Stimulated activated CD4-positive, alpha-beta T cell treated with anti-CD3 and anti-CD28 coated beads, Interleukin-12 subunit alpha, Interleukin-12 subunit beta, amount 100 ng/mL, for 48 hours (primary cell): ENCODE measurements at regions not wholly inside any gene's neighbourhood (a gene's known extent, or its start where the extent isn't known, plus 50 kb on each side); places are given as distances from the start of the nearest gene placed in this dataset.

ENCODE experiments used
- DNase-seq, 3 donors: peaks; one replicate each; pipeline ENCODE4 v3.0.0-alpha.2; 2020; ENCODE audit warnings: low read depth in 2 of 3, low spot score in 1 of 3

- DNase-seq = no peak
Measured at GRCh38 chr12:130073721-130074120, 88.5 kb upstream of the FZD10 start.

DNA sequence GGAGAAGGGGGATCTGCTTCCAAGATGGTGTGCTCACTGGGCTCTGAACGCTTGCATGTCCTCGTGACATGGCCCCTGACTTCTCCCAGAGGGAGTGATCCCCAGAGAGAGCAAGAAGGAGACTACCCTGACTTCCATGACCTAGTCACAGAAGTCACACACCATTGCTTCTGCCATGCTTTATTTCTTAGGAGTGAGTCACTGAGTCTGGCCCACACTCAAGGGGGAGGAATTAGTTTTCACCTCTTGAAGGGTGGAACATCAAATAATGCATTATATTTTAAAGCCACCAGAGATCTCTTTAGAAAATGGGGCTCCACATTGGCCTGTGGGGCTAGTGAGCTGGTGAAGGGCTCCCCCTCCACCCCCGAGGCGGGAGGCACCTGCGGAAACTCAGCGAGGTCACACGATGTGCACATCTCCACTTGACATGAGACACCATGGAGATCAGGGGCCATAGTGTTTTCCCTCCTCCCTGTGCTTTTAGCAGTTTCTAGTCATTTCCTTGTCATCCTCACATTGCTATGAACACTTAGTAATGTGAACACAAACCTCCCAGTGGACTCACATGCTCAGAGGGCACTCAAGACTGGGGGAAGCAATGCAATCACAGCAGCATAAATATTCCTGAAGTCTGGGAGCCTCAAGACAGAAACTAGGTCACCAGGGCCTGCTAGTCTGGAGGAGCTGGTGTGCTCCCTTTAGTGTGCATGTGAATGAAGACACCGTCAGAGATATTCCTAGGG lies 87.4 kb upstream of the FZD10 start:
- DNase-seq = no peak

DNA sequence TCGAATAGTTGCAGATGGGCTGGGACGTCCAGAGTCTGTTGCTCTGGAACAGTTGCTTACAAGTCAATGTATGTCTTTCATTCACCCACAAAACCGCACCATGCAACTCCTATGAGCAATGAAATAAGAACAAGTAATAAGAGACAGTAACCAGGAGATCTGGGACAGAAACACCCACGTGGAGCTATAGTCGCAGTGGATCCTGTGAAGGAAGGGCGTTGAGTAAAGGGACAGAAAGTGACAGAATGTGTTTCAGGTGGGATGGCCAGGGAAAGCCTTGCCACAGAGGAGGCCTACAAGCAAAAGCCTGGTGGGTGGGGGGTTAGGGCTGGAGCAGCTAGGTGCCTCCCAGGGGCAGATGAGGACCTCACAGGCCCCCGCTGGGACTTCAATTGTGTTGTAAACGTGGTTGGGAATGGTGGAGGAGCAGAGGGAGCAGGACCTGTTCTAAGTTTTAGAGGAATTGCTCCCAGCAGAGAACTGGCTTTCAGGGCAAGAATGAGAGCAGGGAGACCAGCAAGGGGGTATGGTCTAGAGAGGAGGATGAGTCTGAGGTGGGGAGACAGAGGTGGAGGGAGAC lies 86.7 kb upstream of the FZD10 start:
- DNase-seq = no peak

DNA sequence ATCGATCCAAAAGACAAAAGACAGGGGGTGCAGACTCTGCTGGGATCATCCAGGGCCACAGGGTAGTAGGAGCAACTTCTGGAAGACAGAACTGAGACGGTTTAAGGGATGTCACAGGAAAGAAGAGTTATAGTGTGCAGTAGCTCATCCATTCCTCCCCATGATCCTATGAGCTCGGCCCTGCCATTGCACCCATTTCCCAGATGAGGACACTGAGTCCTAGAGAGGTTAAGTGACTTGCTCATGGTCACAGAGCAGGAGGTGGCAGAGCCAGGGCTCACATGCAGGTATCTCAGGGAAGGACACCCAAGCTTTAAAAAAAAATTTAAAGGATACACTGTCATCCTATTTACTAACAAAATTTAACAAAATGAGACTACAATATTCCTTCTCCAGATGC lies 86.1 kb upstream of the FZD10 start:
- no peak for DNase-seq

DNA sequence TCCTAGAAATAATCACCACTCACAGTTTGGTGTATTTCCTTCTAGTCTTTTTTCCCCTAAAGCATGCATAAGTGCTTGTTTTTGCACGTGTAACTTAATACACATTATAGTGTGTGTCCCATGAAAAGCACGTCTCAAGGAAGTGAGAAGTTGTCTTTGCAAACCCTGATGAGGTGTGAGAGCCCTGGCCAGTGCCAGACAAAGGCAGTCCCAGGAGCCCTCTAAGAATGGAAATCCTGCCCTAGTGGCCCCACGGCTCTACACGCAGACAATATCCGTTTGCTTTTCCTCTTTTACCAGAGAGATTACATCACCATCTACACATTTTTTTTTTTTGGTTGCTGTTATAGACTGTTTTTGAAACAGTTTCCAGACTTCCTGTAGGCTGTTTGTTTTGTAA lies 85.5 kb upstream of the FZD10 start:
- no peak for DNase-seq

DNA sequence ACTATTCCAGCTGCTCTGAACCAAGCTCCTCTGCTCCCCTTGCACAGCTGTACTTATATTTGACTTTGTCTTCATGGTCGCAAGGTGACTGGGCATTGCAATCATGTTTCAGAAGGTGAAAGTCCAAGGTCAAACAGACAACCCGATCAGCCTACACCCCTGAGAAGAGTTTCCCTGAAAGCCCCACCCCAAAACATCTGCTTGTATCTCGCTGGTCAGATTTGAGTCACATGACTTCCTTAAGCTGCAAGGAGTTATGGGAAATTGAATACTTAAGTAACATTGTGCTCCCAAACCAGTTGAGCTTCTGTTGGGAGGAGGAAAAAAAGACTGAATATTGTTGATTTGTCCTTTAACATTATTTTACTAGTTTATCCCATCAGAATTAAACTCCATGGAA lies 83.4 kb upstream of the FZD10 start:
- no peak for DNase-seq

DNA sequence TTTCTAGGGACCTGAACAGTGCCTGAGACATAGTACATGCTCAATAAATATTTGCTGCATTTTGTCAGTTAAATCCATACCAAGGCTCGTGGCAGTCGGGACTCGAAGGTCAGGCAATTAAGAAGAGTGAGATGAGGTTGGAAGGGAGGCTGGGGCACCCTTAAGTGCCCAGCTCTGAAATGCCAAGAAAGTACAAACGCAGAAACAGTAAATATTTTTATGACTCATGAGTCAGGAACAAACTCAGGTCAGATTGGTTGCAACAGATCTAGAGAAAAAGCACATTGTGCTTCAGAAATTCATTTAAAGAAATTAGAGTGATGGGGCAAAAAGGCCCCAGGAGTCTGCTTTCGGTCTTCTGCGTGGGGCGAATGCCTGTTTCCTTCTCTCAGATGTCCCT lies 83.0 kb upstream of the FZD10 start:
- DNase-seq = no peak

DNA sequence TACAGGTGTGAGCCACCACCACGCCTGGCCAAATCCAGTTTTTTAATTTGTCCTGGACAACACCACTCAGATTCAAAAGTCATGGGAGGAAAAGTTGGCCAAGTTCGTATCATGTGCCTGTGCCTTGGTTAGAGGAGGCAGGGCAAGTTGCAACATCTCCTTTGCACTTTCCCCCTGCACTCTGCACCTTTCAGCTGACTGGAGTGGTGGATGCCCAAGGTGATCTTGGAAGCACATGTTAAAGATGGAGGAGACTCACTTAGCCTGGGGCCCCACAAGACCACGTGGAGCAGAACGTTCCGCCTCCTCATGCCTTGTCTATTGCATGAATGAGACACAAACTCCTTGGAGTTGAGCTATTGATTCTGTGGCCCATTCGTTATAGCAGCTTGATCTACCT lies 82.1 kb upstream of the FZD10 start:
- DNase-seq = no peak

- no peak for DNase-seq
Measured at GRCh38 chr12:130081117-130081805, 81.0 kb upstream of the FZD10 start.

- DNase-seq = no peak
Measured at GRCh38 chr12:130083002-130083401, 79.3 kb upstream of the FZD10 start.

GRCh38 chr12:130083734-130084133 lies 78.5 kb upstream of the FZD10 start:
- DNase-seq = no peak

DNA sequence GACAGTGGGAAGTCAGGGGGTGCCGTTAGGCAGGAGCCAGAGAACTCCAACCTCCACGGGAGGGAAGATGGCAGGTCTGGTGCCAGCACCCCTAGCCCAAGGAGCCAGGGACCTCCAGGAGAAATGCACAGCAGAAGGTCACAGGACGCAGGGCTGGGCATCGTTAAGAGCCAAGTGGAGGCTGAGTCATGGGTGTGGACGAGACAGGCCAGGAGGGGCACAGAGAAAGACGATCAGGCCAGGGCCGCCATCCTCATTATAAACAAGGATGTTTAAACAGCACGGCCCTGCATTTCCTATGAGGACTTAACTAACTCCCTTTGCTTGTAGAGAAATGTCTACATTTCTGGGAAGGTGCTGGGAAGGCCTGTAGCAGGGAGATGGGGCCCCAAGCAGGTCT lies 77.9 kb upstream of the FZD10 start:
- no peak for DNase-seq

DNA sequence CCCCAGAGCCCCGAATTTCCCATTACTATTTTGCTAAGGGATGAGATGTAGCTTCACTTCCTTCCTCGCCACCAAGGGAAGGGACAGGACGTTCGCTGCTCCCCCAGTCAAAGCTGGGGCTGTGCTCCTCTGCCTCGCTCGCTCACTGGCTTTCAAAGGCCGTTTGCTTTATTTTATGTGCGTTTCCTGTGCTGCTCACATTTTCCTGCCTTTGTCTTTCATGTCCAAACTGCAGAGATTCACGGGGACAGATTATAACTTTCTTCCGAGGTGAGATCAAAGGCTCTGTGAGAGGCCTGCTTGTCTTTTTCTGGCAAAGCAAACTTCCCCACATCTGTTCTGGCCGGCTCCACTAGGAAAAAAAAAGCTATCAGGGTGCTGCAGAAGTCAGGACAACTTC lies 76.0 kb upstream of the FZD10 start:
- DNase-seq = no peak

DNA sequence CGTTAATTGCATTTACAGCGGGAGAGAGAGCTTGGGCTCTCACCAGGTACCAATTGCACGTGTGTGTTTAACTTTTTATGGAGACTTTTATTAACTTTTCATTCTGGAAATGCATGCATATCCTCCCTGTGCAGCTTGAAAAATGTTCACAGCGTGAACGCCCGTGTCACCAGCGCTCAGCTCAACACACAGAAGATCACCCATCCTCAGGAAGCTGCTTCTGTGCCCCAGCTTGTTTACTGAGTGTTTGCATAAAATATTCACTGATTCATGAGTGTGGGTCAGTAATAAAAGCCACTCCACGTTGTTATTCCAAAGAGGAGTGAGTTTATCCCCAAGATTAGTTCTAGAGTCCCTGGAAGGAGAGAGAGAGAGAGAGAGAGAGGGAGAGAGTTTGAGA lies 75.5 kb upstream of the FZD10 start:
- DNase-seq = no peak

- DNase-seq = no peak
Measured at GRCh38 chr12:130087222-130087621, 75.0 kb upstream of the FZD10 start.

DNA sequence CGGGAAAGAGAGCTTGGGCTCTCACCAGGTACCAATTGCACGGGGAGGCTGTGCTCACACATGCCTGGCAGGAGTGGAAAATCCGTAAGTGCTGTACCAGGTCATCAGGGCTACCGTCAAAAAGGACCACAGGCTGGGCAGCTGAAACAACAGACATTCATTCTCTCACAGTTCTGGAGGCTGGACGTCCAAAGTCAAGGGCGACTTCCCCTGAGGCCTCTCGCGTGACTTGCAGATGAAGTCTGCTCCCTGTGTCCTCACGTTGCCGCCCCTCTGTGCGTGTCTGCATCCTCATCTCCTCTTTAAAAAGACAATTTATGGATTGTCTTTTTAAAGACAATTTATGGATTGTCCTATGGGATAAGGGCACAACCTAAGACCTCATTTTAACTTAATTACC lies 73.8 kb upstream of the FZD10 start:
- DNase-seq = no peak

DNA sequence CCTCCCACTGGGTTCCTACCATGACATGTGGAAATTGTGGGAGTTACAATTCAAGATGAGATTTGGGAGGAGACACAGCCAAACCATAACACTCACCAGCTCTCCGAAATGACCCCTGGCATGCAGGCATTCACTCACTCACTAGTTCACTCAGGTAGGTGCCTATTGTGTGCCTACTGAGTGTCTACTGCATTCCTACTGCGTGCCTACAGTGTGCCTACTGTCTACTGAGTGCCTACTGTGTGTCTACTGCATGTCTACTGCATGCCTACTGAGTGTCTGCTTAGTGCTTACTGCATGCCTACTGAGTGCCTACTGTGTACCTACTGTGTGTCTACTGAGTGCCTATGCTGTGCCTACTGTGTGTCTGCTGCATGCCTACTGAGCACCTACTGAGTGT lies 71.7 kb upstream of the FZD10 start:
- DNase-seq = no peak

GRCh38 chr12:130093380-130093779 lies 68.9 kb upstream of the FZD10 start:
- DNase-seq = no peak

GRCh38 chr12:130097342-130097741 lies 64.9 kb upstream of the FZD10 start:
- no peak for DNase-seq

DNA sequence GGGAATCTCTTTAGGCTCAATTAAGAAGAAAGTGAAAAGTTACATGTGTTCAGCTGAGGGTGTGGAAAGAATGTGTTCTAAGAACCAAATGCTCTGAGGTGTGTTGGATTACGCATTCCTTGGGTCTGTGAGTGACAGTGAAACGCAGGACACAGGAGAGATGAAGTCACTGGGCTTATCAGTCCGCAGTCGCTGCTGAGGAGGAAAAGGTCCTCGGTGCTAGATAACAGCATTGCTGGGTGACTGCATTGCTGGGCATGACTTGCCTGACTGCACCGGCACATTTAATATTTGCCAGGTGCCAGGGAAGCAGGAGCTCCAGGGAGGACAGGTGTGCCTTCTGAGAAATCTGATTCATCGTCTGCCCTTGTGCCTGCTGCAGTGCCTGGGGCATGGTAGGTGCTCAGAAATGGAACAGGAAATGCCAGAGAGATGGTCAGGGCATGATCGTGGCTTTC lies 64.4 kb upstream of the FZD10 start:
- DNase-seq = no peak

DNA sequence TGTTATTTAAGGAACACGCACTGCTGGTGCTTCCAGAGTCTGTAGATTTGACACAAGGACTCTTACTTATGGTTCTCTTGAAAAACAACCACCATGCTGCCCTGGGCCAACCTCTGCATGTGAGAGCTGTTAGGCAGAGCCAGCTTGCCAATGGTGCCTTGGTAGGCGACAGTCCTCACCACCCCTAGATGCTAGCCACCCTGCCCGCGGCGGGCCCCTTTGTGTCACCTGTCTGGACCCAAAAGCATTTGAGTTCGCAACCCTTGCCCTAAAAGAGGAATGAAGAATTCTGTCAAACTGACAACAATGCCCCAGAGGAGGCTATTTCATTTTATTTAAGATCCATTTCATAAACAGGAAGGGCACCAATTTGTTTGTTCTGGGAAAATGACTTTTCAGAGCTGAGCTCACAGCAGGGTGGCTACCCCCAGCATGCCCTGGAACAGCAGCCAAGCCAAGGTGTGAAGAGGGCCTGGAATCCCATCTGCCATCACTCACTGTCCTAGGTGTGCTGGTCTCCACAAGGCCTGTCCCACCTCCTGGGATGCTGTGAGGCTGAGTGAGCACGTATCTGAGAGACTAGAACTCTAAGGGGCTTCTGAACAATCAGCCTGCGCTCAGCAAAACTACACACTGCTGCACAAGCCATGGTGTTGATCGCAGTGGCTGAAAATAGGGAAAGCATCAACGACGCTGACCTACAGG lies 63.8 kb upstream of the FZD10 start:
- DNase-seq = no peak
